Dedifferentiated amniotic fluid mesenchymal stem cell (primary cell): ENCODE measurements at regions not wholly inside any gene's neighbourhood (a gene's known extent, or its start where the extent isn't known, plus 50 kb on each side); places are given as distances from the start of the nearest gene placed in this dataset.

Source experiments
- DNase-seq: peaks from one replicate; pipeline ENCODE4 v3.0.0-alpha.2; 2016; ENCODE audit errors: extremely low spot score

- peak; percentile 69 for DNase-seq
Observed at GRCh38 chr18:22847392-22847791, 85.7 kb upstream of the RBBP8 start.

- DNase-seq: no peak
Observed at GRCh38 chr18:22847867-22848451, 85.2 kb upstream of the RBBP8 start.

DNA sequence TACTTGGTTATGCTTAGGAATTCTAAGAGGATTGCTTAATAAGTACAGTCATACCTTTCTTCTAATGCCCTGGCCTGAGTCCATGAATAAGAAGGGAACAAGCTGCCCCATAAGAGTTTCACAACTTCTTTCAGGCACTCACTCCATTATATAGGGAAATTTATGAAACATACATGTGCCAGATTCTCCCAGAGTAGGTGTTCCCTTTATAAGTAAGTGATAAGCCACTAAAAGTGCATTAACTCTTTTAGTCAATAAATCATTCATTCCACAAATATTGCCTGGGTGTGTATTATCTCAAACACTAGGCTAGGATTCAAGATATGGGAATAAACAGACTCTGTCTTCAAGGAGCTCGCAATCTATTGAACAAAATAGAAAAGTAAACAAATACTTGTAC is 84.5 kb upstream of the RBBP8 start:
- DNase-seq: no peak

DNA sequence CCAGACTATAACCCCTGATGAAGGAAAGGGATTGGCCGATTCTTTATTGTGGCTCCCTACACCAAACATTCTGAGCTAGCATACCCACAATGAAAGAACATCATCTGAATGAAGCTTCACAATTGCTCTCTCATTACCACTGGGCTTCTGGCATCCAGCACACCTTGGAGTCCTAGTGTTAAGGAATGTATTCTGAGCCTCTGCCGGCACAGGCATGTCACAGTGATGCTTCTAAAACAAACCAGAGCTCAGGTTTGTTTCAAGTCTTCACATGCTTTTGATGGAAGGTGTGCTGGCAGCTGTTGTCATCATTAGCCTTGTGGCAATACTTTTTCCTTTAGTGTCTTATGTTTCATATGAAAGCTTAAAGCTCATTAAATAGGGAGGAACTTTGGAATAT is 76.3 kb upstream of the RBBP8 start:
- DNase-seq: no peak

- no peak for DNase-seq
Observed at GRCh38 chr18:22858121-22858520, 75.0 kb upstream of the RBBP8 start.

DNA sequence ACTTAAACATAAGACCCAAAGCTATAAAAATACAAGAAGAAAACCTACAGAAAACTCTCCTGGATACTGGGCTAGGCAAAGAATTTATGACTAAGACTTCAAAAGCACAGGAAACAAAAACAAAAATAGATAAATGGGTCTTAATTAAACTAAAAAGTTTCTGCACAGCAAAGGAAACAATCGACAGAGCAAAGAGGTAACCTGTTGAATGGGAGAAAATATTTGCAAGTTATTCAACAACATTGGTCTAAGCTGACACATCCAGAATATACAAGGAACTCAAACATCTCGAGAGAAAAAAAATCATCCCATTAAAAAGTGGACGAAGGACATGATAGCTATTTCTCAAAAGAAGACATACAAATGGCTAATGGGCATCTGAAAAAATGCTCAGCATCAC is 72.3 kb upstream of the RBBP8 start:
- DNase-seq: no peak

DNA sequence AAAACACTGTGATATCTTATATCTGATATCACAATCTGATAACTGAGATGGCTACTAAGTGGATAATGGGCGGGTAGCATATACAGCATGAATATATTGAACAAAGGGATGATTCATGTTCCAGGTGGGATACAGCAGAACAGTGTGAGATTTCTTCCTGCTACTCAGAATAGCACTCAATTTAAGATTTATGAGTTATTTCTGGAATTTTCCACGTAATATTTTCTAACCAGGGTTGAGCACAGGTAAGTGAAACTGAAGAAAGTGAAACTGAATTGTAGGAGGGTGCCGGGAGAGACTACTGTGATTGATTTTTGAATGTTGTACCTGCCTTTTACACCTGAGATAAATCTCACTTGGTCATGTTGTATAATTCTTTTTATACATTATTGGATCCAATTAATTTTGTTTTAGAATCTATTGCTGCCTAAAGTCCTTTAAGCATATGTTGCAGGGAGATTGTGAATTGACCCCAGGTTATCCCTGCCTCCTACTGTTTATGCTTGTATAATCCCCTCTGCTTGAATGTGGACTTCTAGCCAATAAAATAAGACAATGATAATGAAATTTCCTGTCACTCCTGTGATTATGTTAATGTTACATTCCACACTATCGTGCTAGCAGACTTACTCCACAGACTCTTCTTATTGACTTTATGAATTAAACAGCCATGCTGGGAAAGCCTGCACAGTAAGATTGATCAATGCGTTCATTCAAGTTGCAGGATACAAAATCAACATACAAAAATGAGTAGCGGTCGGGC is 67.6 kb upstream of the RBBP8 start:
- no peak for DNase-seq

DNA sequence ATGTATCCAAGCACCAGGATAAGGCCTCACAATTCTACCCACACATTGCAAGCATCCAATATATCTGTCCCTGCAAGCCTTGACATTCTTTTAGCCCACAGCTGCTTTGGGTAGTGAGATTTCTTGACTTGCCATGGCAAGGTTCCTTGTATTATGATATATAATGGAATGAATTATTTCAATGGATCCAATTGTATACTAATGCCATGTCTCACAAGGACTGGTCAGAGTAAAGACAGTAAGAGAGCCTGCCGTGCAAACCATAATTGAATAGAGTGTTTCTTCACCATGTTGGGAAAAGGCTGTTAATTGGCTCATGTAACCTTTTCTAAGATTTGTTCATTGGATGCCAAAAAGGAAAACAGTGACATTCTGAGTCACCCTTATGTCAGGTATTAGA is 64.3 kb upstream of the RBBP8 start:
- DNase-seq: no peak

DNA sequence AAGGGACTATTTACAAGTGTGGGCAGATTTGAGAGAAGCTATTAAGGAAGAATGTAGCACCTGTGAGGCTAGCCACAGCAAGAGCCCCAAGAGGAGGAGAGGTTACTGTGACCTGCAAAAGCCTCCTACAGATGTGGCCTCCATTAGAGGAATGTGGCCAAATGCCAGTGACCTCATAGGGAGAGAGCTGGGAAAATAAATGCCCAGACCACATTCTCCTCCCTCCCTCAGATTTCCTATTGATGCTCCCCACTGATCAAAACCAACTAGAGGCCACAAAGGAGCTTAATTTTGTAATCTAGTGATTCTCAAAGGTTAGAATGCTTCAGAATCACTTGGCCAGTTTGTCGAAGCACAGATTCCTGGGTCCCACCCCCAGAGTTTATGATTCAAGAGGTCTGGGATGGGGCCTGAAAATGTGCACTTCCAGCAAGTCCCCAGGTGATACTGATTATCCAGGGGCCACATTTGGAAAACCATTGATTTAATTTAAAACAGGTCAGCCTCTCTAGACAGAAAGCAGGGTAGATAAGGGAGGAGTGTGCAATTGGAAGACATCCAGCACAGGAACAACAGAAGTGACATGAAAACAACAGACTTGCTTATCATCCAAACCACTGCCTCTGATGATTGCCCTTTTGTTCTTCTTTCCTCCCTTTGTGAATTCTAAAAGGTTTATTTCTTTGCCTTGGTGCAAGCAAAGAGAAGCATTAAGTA is 61.2 kb upstream of the RBBP8 start:
- DNase-seq: no peak

DNA sequence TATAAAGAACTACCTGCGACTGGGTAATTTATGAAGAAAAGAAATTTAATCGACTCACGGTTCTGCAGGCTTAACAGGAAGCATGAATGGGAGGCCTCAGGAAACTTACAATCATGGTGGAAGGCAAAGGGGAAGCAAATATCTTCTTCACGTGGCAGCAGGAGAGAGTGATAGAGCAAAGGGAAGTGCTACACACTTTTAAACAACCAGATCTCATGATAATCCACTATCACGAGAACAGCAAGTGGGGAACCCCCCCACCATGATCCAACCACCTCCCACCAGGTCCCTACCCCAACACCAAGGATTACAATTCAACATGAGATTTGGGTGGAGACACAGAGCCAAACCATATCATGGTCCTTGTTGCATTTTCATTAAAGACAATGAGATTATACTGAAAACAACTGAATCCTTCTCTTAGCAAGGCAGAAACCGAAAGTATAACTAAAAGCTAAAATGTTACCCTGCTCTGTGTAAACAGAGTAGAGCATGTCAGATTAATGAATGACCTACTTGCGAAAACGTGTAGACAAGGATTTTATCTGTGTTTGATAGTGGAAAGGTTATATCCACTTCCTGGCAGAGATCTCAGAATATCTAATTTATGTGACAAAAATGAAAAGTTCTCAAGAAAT is 60.1 kb upstream of the RBBP8 start:
- DNase-seq: no peak

- DNase-seq: no peak
Observed at GRCh38 chr18:22879293-22879692, 53.8 kb upstream of the RBBP8 start.

- DNase-seq: no peak
Observed at GRCh38 chr18:22882084-22882483, 51.0 kb upstream of the RBBP8 start.

- DNase-seq: no peak
Observed at GRCh38 chr18:22883179-22883578, 49.9 kb upstream of the RBBP8 start.
